ENCODE measurements at regions not wholly inside any gene's neighbourhood (a gene's known extent, or its start where the extent isn't known, plus 50 kb on each side); places are given as distances from the start of the nearest gene placed in this dataset.

DNA sequence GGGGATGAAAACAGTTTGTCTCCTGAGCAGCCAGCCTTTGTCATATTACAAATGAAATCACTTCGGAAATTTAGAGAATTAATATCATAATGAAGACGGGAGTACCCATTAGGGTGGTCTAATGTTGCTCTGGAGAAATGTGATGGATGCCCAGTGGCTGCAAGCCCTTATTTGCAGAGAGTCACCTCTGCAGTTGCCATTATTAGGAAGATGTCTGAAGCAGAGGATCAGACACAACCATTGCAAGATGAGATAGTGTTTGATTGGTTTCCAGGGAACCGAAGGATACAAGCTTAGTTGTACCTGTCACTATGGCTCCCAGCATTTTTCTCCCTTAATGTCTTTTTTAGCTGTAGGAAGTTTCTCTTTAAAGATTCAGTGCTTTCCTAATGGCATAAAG lies 272.4 kb downstream of the FIGN start:
- no peaks in the 10 kb centered on the region for H3K36me3 ChIP-seq (replicated peaks; ENCODE audit: low read depth, low read length)
- no peak overlapping the region for H3K9ac ChIP-seq (ENCODE audit: low read length)
- no peak overlapping the region for H3K4me2 ChIP-seq (ENCODE audit: low read length)
- H2AFZ ChIP-seq (ENCODE audit: low read depth, low read length): no peak overlapping the region
- TF ChIP-seq EZH2phosphoT487 (IDR thresholded peaks at IDR 0.05; ENCODE audit: low read depth): no peak
- TF ChIP-seq, protein P1, sequence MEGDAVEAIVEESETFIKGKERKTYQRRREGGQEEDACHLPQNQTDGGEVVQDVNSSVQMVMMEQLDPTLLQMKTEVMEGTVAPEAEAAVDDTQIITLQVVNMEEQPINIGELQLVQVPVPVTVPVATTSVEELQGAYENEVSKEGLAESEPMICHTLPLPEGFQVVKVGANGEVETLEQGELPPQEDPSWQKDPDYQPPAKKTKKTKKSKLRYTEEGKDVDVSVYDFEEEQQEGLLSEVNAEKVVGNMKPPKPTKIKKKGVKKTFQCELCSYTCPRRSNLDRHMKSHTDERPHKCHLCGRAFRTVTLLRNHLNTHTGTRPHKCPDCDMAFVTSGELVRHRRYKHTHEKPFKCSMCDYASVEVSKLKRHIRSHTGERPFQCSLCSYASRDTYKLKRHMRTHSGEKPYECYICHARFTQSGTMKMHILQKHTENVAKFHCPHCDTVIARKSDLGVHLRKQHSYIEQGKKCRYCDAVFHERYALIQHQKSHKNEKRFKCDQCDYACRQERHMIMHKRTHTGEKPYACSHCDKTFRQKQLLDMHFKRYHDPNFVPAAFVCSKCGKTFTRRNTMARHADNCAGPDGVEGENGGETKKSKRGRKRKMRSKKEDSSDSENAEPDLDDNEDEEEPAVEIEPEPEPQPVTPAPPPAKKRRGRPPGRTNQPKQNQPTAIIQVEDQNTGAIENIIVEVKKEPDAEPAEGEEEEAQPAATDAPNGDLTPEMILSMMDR (IDR thresholded peaks at IDR 0.05; ENCODE audit: low read depth, low read length): no peak
- no peaks in the 10 kb centered on the region for H3K9me3 ChIP-seq (ENCODE audit: insufficient read depth, low read length)
- no peak overlapping the region for H3K4me3 ChIP-seq (ENCODE audit: low read length)
- no peaks in the 10 kb centered on the region for H3K79me2 ChIP-seq (ENCODE audit: low read length)
- H3K27me3 ChIP-seq (ENCODE audit: low read depth, low read length): no peaks in the 10 kb centered on the region; the same call in 1 of the 2 replicates
- no peaks in the 10 kb centered on the region for H3K4me1 ChIP-seq (ENCODE audit: low read length)
- no peaks in the 10 kb centered on the region for H4K20me1 ChIP-seq (ENCODE audit: insufficient read depth, low read length)
- no peak overlapping the region for H3K27ac ChIP-seq (ENCODE audit: low read length)

DNA sequence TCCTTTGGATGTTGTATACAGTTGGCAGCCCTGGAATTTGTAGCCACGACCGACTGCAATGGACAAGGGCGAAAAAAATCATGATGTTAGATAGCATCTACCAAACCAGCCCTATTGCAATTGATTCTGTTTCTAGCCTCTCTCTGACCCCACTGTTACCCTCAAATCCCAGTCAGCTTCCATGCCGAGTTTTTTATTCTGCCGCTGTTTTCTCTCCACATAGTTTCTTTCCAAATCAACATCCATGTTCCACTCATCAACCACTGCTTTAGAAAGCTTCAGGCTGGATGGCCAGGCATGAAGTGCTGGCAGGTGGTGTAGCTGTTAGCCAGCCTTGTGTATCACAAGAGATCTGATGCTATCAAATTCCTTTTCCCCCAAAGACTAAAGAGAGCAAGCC lies 272.8 kb downstream of the FIGN start:
- TF ChIP-seq, protein P1 (IDR thresholded peaks at IDR 0.05; ENCODE audit: low read depth, low read length): no peak
- TF ChIP-seq EZH2phosphoT487 (IDR thresholded peaks at IDR 0.05; ENCODE audit: low read depth): no peak
- H3K9me3 ChIP-seq (ENCODE audit: insufficient read depth, low read length): no peaks in the 10 kb centered on the region
- H3K4me2 ChIP-seq (ENCODE audit: low read length): no peak overlapping the region
- no peaks in the 10 kb centered on the region for H4K20me1 ChIP-seq (ENCODE audit: insufficient read depth, low read length)
- no peaks in the 10 kb centered on the region; the same call in 1 of the 2 replicates for H3K27me3 ChIP-seq (ENCODE audit: low read depth, low read length)
- no peak overlapping the region for H2AFZ ChIP-seq (ENCODE audit: low read depth, low read length)
- no peaks in the 10 kb centered on the region for H3K4me1 ChIP-seq (ENCODE audit: low read length)
- no peaks in the 10 kb centered on the region for H3K79me2 ChIP-seq (ENCODE audit: low read length)
- H3K4me3 ChIP-seq (ENCODE audit: low read length): no peak overlapping the region
- no peak overlapping the region for H3K27ac ChIP-seq (ENCODE audit: low read length)
- H3K9ac ChIP-seq (ENCODE audit: low read length): no peak overlapping the region
- H3K36me3 ChIP-seq (replicated peaks; ENCODE audit: low read depth, low read length): no peaks in the 10 kb centered on the region

DNA sequence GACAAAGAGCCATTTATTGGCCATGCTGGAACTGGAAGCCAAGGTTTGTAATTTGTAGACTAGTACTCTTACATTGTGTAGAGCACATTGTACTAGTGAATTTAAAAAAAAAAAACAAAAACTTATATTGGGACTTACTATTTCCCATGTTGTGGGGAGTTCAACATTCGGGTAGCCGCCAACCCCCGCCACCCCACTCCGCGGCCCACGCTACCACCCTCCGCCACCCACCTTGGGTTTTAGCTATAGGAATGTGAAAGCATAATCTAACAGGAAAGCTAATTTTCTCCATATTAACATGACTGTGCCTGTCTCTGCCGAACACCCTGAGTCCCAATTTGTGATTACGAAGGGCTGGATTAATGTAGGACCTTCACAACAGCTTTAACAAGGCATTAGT lies 275.8 kb downstream of the FIGN start:
- H3K4me2 ChIP-seq (ENCODE audit: low read length): no peak overlapping the region
- TF ChIP-seq EZH2phosphoT487 (IDR thresholded peaks at IDR 0.05; ENCODE audit: low read depth): no peak
- TF ChIP-seq, protein P1 (IDR thresholded peaks at IDR 0.05; ENCODE audit: low read depth, low read length): no peak

DNA sequence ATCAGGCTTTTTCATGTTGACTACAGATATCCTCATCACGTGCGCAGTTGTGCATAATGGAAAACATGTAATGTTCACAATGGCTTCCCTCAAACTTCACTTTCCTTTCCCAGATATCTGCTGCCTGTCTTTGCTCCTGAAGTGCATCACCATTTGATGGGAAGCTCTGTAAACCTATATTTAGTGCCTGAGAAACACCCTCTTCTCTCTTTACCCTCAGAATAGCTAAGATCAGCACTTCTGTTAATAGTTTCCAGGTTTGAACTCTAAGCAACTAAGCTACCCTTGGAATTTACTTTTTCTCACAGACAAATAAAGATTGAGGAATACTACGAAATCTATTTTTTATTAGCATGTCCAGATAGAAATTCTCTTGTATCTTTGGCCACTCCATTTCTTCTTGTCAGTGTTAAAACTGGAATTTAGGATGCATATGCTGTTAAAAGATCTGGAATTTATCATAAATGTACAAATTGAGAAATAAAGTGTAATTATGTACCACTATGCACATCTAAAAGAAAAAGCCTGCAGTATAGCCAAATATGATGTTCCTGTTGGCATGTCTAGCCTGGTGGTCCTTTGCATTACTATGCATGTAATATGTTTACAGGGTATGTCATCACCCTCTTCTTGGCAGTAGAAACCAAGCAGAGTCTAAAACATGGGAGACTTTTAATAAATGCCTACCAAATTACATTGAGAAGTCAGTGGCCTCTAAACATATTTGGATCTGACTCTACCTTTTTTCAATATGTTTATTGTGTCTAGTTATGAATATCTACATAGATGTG lies 278.7 kb downstream of the FIGN start:
- no peaks in the 10 kb centered on the region for H4K20me1 ChIP-seq (ENCODE audit: insufficient read depth, low read length)
- no peaks in the 10 kb centered on the region for H3K27me3 ChIP-seq (ENCODE audit: low read depth, low read length)
- TF ChIP-seq EZH2phosphoT487 (IDR thresholded peaks at IDR 0.05; ENCODE audit: low read depth): no peak
- TF ChIP-seq, protein P1 (IDR thresholded peaks at IDR 0.05; ENCODE audit: low read depth, low read length): no peak
- peaks cover 11% of the 10 kb centered on the region for H3K4me1 ChIP-seq (ENCODE audit: low read length)
- no peak overlapping the region for H2AFZ ChIP-seq (ENCODE audit: low read depth, low read length)
- no peaks in the 10 kb centered on the region for H3K9me3 ChIP-seq (ENCODE audit: insufficient read depth, low read length)
- H3K4me2 ChIP-seq (ENCODE audit: low read length): no peak overlapping the region
- H3K9ac ChIP-seq (ENCODE audit: low read length): no peak overlapping the region
- no peak overlapping the region for H3K27ac ChIP-seq (ENCODE audit: low read length)
- no peaks in the 10 kb centered on the region for H3K36me3 ChIP-seq (replicated peaks; ENCODE audit: low read depth, low read length)
- no peaks in the 10 kb centered on the region for H3K79me2 ChIP-seq (ENCODE audit: low read length)
- H3K4me3 ChIP-seq (ENCODE audit: low read length): no peak overlapping the region

More for the DNA sequence above, 275.8 kb downstream of the FIGN start:
- Histone ChIP-seq H3K27ac (ENCODE audit: low read length) (no peak overlapping the region), H3K79me2 (ENCODE audit: low read length) (no peaks in the 10 kb centered on the region), H3K4me3 (ENCODE audit: low read length) (no peak overlapping the region), H3K36me3 (replicated peaks; ENCODE audit: low read depth, low read length) (no peaks in the 10 kb centered on the region), H4K20me1 (ENCODE audit: insufficient read depth, low read length) (no peaks in the 10 kb centered on the region), H3K9ac (ENCODE audit: low read length) (no peak overlapping the region), H3K4me1 (ENCODE audit: low read length) (peaks cover 11% of the 10 kb centered on the region), H3K27me3 (ENCODE audit: low read depth, low read length) (no peaks in the 10 kb centered on the region), H2AFZ (ENCODE audit: low read depth, low read length) (no peak overlapping the region), H3K9me3 (ENCODE audit: insufficient read depth, low read length) (no peaks in the 10 kb centered on the region)

Measured in OCI-LY3 (cell line).